ENCODE measurements at regions not wholly inside any gene's neighbourhood (a gene's known extent, or its start where the extent isn't known, plus 50 kb on each side); places are given as distances from the start of the nearest gene placed in this dataset.

DNA sequence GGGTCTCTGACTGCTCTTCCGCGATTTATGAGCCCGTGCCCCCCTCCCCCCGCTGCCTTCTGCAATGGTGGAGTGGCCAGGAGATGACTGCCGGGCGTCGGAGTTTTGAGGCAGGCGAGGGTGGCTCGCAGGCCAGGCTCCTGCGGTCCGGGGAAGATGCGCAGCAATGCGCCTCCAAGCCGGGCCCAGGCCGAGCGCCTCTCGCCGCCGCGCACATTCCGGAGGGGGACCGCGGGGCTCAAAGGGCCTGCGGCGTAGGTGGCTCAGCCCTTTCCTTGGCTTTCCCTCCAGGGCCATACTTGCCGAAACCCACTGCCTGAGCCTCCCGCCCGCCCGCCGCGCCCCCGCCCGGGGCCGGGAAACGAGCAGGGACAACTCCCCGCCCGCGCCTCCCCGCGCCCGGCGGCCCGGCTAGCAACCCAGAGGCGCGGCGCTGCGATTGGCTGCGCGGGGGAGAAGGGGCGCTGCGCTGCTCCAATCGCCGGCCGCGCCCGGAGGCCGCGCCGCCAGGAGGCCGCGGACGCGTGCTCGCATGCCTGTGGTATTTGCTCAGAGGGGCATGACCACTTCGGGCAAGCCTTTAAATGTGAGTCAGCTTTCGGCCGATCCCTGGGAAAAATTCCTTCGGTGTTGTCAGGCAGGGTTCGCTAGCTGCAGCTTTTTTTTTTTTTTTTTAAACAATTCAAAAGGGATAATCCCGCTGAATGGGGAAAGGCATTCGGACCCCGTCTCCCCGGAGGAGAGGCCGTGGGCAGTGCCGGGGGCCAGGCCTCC lies 157.9 kb upstream of the PARP11 start:
- DNase-seq: peak in 53 of 56 donors; percentile 8 to 81 (median 42)

GRCh38 chr12:4027412-4027811 lies 154.2 kb upstream of the PARP11 start:
- DNase-seq: no peak

GRCh38 chr12:4026517-4026916 lies 153.3 kb upstream of the PARP11 start:
- no peak for DNase-seq

GRCh38 chr12:4026020-4026358 lies 152.8 kb upstream of the PARP11 start:
- DNase-seq: no peak

DNA sequence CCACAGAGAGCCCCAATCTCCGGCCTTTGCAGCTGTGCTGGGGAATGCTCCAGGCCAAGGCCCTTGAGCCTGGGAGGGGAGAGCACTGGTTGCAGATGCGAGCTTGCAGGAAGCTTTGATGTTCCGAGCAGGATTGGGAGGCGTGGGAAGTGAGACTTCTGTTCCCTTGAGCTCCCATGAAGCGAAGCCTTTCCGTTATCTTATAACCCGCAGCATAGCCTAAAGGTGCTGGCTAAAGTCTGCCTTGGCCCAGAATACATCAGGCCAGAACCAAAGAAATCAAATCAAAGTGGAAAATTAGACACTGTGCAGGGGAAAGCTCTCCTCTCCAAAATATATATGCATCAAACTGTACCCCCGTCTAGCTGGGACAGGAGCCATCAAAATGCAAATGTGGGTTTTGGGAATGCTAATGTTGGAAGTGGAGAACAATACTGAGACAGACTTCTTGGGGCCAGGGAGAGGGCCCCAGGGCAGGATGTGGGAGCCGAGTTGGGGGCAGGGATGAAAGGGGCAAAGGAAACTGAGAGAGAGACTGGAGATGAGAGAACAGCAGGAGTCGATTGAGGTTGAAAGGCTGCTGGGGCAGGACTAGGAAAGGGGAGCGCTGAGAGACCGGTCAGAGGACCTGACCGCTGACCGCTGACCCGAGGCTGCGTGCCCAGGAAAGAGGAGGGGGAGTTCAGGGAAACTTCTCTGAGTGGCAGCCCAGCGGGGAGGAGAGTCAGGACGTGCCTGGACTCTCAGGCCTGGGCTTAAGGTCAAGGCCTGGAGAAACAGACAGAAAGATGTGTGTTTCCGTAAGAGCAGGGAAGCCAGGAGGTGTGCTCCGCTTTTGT lies 152.2 kb upstream of the PARP11 start:
- DNase-seq: no peak

GRCh38 chr12:4024701-4025100 lies 151.5 kb upstream of the PARP11 start:
- DNase-seq: no peak

DNA sequence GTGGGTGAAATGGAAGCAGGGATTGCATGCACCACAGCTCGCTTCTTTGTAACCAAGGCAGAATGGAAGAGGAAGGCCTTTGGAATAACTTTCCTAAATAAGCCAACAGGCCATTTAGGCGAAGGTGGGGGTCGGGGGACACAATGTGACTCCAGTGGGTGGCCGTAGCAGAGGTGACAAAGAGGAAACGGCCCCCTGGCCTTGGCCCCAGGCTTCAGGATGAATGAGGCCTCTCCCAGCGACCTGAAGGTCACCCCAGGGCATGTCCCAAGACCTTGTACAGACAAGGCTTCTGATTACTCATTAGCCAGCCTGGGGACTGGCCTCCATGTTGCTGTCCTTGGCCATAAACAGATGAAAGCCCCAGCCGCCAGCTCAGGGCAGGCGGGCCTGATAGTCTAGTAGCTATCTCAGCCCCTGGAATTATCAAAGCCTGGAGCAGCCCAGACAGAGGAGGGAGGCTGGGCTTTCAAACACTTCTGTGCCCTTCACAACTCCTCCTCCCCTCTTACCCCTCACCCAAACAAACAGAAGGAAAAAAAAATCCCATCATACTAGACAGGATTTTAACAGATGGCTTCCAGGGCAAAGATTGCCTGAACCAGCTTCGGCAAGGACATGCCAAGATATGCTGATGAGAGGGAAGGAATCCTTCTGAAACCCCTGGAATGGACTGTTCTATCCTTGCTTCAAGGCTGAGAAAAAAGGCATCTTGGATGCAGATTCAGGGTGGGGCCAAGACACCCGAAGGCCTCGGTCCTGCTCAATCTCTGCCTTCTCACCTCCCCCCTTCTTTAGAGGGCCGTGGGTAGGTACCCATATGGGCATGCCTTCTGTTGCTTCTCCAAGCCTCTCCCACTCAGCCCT lies 142.3 kb upstream of the PARP11 start:
- DNase-seq: no peak

DNA sequence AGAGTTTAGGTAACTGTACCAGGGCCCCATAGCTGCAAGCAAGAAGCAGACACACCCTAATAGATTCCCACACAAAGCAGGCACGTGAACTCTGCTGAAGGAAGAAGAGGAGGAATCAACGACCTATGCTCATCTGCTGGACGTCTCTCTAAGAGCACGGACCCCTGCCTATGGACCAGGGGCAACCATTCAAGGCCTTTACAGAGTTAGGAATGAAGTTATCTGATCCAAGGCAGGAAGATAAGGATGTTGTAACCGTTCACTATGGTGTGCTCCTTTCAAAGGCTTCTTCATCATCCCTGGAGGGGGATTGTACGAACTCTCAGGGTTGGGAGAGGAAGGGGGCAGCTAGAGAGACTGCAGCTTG lies 141.6 kb upstream of the PARP11 start:
- no peak for DNase-seq

DNA sequence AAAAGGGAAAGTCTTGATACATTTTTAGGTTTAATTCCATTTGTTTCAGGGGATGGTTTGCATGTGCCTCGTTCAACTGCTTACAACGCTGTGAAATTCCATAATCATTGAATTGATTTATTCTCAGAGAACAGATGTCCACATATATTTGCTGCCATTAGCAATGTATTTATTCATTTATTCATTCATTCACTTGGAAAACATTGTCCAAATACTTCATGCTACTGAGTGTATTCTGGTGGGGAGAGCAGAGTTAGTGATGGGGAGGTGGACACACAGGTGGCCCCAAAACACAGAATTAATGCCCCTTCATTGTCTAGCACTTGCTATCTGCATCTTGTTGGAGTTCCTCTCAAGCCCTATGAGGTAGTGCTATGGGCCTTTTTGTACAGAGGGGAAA lies 141.2 kb upstream of the PARP11 start:
- DNase-seq: no peak

DNA sequence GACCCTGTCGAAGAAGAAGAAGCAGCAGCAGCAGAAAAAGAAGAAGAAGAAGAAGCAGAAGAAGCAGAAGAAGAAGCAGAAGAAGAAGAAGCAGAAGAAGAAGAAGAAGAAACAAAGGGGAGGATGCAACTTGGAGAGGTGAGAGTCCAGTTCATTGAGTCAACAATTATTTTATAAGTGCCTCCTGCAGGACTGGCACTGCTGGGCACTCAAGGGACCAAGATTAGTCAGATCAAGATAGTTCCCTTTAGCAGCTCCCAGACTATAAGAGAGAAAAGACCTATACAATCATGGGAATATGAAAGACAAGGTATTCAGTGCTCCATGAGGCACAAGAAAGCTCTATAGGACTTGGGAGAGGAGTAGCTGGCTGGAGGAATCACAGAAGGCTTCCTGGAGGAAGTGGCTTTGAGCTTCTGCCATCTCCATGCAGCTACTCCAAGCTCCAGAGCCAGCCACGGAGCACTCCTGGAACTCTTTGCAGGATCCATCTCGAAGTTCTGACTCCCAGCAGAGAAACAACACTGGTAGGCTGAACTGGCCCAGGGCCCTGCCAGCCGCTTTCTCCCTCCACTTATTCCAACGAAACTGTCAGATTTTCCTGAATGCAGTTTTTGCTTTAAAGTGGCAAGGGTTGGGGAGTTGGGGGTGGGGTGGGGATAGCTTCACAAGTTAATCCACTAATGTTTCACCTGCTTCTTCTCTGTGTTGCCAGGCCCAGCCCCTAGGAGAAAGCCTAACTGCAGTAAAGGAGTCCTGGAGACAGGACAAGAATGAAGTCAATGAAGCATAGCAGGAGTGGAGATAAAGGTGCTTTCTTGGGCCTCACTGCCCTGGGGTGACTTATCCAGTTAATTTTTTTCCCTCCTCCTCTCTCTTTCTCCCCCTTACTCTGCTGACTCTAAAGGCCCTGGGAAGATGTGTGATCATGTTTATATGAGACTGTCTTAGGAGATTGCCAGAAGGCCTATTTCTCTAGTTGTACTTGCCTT lies 140.1 kb upstream of the PARP11 start:
- DNase-seq: no peak

DNA sequence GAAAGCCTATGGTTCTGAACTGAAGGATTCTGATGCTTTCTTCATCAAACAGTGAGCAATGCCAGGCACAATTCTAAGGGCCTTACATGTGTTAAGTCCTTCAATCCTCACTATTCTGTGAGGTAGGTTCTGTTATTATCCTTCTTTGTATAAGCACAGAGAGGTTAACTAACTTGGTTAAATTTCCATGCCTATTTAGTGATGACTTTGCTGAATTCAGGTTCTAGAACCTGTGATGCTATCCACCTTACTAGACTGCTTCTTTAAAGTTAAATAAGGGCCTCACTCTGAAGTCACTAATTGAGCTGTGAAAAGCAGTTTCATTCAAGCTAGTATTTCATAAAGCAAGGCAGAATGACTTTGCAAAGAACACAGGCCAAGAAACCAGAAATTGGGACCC lies 138.9 kb upstream of the PARP11 start:
- DNase-seq: no peak

DNA sequence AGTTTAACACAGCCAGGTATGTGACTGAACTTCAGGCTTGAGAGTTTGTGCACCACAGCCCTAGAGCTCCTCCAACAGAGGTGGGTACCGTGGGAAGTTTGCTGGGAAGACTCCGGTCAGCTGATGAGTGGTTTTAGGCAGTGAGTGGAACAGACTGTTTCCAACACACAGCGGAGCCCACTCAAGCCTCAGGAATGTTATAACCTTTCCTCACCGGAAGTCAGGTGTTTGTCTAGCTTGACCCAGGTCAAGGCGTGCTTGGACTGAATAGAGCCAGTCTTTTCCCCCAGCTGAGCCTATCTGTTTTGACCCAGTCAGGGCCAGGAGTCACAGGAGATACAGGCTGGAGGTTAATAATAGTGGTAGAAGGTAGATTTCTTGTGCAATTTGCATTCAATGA lies 138.4 kb upstream of the PARP11 start:
- DNase-seq: no peak

DNA sequence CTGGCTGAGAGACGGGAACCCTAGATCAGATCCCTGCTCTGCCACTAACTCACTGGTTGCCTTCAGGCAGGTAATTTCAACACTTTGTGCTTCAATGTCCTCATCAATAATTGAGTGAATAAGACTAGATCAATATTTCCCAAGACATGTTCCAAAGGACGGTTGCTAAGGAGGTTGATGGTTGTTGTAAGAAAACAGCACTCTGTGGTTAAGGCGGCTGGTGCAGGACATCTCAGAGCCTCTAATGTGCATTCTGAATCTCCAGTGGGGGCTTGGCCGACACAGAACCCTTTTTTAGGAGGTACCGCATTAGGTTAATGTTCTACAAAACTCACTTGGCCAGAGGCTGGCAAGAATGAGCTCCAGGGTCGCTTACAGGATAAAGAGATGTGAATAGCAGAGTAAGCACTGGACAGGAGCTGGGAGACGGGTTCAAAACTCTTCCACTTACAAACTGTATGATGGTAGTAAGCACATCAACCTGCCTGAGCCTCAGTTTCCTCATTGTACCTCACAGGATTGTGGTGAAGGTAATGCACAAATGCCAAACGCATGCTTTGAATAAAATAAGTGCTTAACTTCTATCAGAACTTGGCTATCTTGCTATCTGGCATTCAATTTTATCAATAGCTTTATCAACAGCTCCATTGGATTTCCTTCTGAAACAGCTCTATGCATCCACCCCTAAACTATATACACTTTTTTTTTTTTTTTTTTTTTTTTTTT lies 136.9 kb upstream of the PARP11 start:
- no peak for DNase-seq

- DNase-seq: no peak
Measured at GRCh38 chr12:4006743-4007142, 133.5 kb upstream of the PARP11 start.

- DNase-seq: no peak
Measured at GRCh38 chr12:4005851-4006430, 132.7 kb upstream of the PARP11 start.

GRCh38 chr12:4003576-4003975 lies 130.4 kb upstream of the PARP11 start:
- DNase-seq: no peak

DNA sequence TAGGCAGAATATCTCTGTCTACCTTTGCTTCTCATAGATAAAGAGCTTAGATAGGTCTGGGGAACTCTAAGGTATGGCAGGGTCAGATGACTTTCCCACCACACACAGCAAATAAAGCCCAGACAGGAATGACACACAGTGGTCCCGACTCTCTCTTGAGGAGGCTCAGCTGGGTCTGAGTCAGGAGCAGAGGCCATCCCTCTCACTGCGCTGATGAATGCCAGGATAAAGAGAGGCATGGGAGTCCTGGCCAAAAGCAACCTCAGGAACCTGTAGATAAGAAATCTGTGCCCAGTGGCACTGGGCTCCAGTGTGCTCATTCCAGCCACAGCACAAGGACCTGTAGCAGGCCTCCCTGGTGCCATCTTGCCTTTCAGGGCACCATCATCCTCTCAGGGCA lies 129.4 kb upstream of the PARP11 start:
- DNase-seq: no peak

GRCh38 chr12:4001841-4002240 lies 128.6 kb upstream of the PARP11 start:
- no peak for DNase-seq

DNA sequence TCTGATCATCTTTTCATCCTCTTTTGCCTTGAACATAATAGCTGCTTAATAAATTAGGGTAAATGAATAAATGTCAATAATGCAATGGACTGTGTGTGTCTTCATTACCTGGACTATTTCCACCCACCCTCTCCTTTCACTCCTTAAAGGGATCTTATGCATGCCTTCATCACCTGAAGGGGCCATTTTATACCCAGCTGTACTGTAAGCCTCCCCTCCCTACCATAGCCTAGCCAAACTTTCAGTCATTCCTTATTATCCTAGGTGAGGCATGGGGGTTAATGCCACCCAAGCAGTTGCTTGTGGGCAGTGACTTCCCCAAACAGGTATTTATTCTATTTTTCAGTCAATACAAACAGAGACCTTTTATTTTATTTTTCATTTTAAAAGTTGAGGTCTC lies 127.8 kb upstream of the PARP11 start:
- DNase-seq: no peak

- DNase-seq: no peak
Measured at GRCh38 chr12:3999904-4000303, 126.7 kb upstream of the PARP11 start.

Measured in nucleus accumbens (tissue), 56 donors.